Cardiac muscle cell (in vitro differentiated cells and primary cell): ENCODE measurements at regions not wholly inside any gene's neighbourhood (a gene's known extent, or its start where the extent isn't known, plus 50 kb on each side); places are given as distances from the start of the nearest gene placed in this dataset.

Experiments
- DNase-seq, 2 donors: peaks; one replicate each; pipeline versions ENCODE4 v3.0.0 to v3.0.0-alpha.2; 2010 to 2017; ENCODE audit warnings: low read depth in 1 of 2, low spot score in 1 of 2
- H3K27ac ChIP-seq: fragments of 200-600 bp; sonication (generic); 2 replicates; pipeline ENCODE4 v1.5.1; 2016
- H3K27me3 ChIP-seq: fragments of 200-600 bp; sonication (generic); 2 replicates; pipeline ENCODE4 v1.6.0; 2016; ENCODE audit warnings: control low read depth
- H3K36me3 ChIP-seq: fragments of 200-600 bp; sonication (generic); 2 replicates; pipeline ENCODE4 v1.5.1; 2016; ENCODE audit warnings: control low read depth
- H3K4me1 ChIP-seq: fragments of 200-600 bp; sonication (generic); 2 replicates; pipeline ENCODE4 v1.8.1; 2017; ENCODE audit warnings: low read depth, mild to moderate bottlenecking, mixed run types
- H3K4me3 ChIP-seq: fragments of 200-600 bp; sonication (generic); 2 replicates; pipeline ENCODE4 v1.5.1; 2016; ENCODE audit warnings: mild to moderate bottlenecking
- H3K9me3 ChIP-seq: fragments of 200-600 bp; sonication (generic); 2 replicates; pipeline ENCODE4 v1.5.1; 2017; ENCODE audit warnings: low read depth, mild to moderate bottlenecking, control low read depth
- CTCF ChIP-seq: IDR thresholded peaks from 2 replicates; pipeline ENCODE4 v1.5.1; 2012; ENCODE audit warnings: low read depth, mild to moderate bottlenecking, low read length

GRCh38 chr2:15773204-15773603, 167.1 kb upstream of the MYCN start:
- DNase-seq, result no peak

GRCh38 chr2:15773846-15774245, 166.5 kb upstream of the MYCN start:
- Histone ChIP-seq H3K27me3 (no peaks in the 10 kb centered on the region), H3K4me1 (no peaks in the 10 kb centered on the region), H3K4me3 (no peak overlapping the region), H3K36me3 (no peaks in the 10 kb centered on the region), H3K27ac (no peak overlapping the region), H3K9me3 (no peaks in the 10 kb centered on the region)
- no peak for DNase-seq
- TF ChIP-seq CTCF, result no peak

More at GRCh38 chr2:15773204-15773603, 167.1 kb upstream of the MYCN start:
- TF ChIP-seq CTCF, result no peak
- Histone ChIP-seq H3K4me1 (no peaks in the 10 kb centered on the region), H3K27ac (no peak overlapping the region), H3K36me3 (no peaks in the 10 kb centered on the region), H3K4me3 (no peak overlapping the region), H3K9me3 (no peaks in the 10 kb centered on the region), H3K27me3 (no peaks in the 10 kb centered on the region)

- Histone ChIP-seq H3K9me3 (no peaks in the 10 kb centered on the region), H3K4me3 (no peak overlapping the region), H3K36me3 (no peaks in the 10 kb centered on the region), H3K4me1 (no peaks in the 10 kb centered on the region), H3K27ac (no peak overlapping the region), H3K27me3 (no peaks in the 10 kb centered on the region)
- DNase-seq, result no peak
- TF ChIP-seq CTCF, result no peak
Observed at GRCh38 chr2:15775753-15776628, 164.4 kb upstream of the MYCN start.

GRCh38 chr2:15776629-15776919, 163.8 kb upstream of the MYCN start:
- no peaks in the 10 kb centered on the region for H3K27me3 ChIP-seq
- no peaks in the 10 kb centered on the region for H3K4me1 ChIP-seq
- DNase-seq, result peak in 1 of 2 donors; percentile 87
- H3K9me3 ChIP-seq, result no peaks in the 10 kb centered on the region
- no peak overlapping the region for H3K27ac ChIP-seq
- no peak for TF ChIP-seq CTCF
- no peak overlapping the region for H3K4me3 ChIP-seq
- no peaks in the 10 kb centered on the region for H3K36me3 ChIP-seq

GRCh38 chr2:15776992-15777702, 163.2 kb upstream of the MYCN start:
- H3K9me3 ChIP-seq, result no peaks in the 10 kb centered on the region
- no peaks in the 10 kb centered on the region for H3K36me3 ChIP-seq
- no peak for TF ChIP-seq CTCF
- DNase-seq, result no peak
- H3K27ac ChIP-seq, result no peak overlapping the region
- no peaks in the 10 kb centered on the region for H3K27me3 ChIP-seq
- H3K4me3 ChIP-seq, result no peak overlapping the region
- no peaks in the 10 kb centered on the region for H3K4me1 ChIP-seq
